GM19023 (cell line): ENCODE measurements at regions not wholly inside any gene's neighbourhood (a gene's known extent, or its start where the extent isn't known, plus 50 kb on each side); places are given as distances from the start of the nearest gene placed in this dataset.
"Not testable (repeated sequence)": the region's sequence is repeated elsewhere in the genome, so short reads cannot be mapped to it uniquely, and the experiment has no call there.

Source experiments
- ATAC-seq: cut with Tn5 transposase; IDR thresholded peaks from one replicate; pipeline ENCODE4 v1.9.1; 2021; ENCODE audit warnings: mild to moderate bottlenecking, moderate library complexity; ENCODE audit not compliant: unreplicated experiment

- no peak for ATAC-seq
Observed at GRCh38 chr3:15851735-15852134, 54.0 kb upstream of the ANKRD28 start.

GRCh38 chr3:15858547-15859506 lies 61.0 kb upstream of the ANKRD28 start:
- peak; percentile 51 for ATAC-seq

- ATAC-seq, result peak; percentile 88
Observed at GRCh38 chr3:15859507-15860013, 61.8 kb upstream of the ANKRD28 start.

GRCh38 chr3:15860014-15860934 lies 62.5 kb upstream of the ANKRD28 start:
- ATAC-seq, result peak; percentile 52

- no peak for ATAC-seq
Observed at GRCh38 chr3:15861163-15861562, 63.4 kb upstream of the ANKRD28 start.

- ATAC-seq, result no peak
Observed at GRCh38 chr3:15872807-15873206, 75.0 kb upstream of the ANKRD28 start.

- ATAC-seq, result no peak
Observed at GRCh38 chr3:15873415-15873814, 75.6 kb upstream of the ANKRD28 start.

GRCh38 chr3:15875016-15875689 lies 77.4 kb upstream of the ANKRD28 start:
- ATAC-seq, result no peak

GRCh38 chr3:15876669-15877068 lies 78.9 kb upstream of the ANKRD28 start:
- no peak for ATAC-seq

- no peak for ATAC-seq
Observed at GRCh38 chr3:15877813-15878212, 80.0 kb upstream of the ANKRD28 start.

GRCh38 chr3:15879787-15880186 lies 82.0 kb upstream of the ANKRD28 start:
- not testable (repeated sequence) for ATAC-seq

- ATAC-seq, result no peak
Observed at GRCh38 chr3:15882577-15882976, 84.8 kb upstream of the ANKRD28 start.

- no peak for ATAC-seq
Observed at GRCh38 chr3:15884132-15884531, 86.4 kb upstream of the ANKRD28 start.

- no peak for ATAC-seq
Observed at GRCh38 chr3:15886521-15886920, 88.7 kb upstream of the ANKRD28 start.

GRCh38 chr3:15887261-15887660 lies 89.5 kb upstream of the ANKRD28 start:
- no peak for ATAC-seq

GRCh38 chr3:15889936-15890335 lies 92.2 kb upstream of the ANKRD28 start:
- ATAC-seq, result no peak

- ATAC-seq, result no peak
Observed at GRCh38 chr3:15892311-15893227, 94.8 kb upstream of the ANKRD28 start.

GRCh38 chr3:15894382-15894781 lies 96.6 kb upstream of the ANKRD28 start:
- no peak for ATAC-seq

- no peak for ATAC-seq
Observed at GRCh38 chr3:15896500-15896899, 98.7 kb upstream of the ANKRD28 start.

GRCh38 chr3:15899388-15899787 lies 101.6 kb upstream of the ANKRD28 start:
- no peak for ATAC-seq
